ENCODE measurements at regions not wholly inside any gene's neighbourhood (a gene's known extent, or its start where the extent isn't known, plus 50 kb on each side); places are given as distances from the start of the nearest gene placed in this dataset.

DNA sequence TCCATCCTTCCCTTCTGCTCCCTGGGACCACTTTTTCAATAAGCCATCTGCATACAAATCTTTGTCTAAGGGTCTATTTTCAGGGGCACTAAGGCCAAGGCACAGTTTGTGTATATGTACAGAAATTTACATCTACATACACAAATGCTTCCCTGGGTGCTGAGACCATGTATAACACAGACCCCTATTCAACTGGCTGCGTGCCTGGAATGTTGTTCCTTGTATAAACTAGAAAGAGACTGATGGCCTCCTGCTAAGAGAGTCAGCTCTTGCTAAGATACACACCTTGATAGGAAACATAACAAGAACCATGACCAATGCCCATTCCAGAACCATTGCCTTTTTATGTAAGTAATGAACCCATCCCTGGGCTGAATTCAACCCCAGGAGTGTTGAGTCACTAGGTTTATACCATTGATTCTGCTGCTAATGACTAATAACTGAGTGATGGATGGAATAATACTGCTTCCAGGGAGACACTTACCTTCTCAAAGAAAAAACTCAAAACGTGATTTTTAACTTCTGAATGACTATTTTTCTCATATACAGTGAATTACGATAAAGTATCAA, 290.7 kb downstream of the FGFR2 start:
- no peaks in the 10 kb centered on the region for H3K27me3 ChIP-seq (ENCODE audit: insufficient read depth, low read depth, low read length)
- no peak overlapping the region for H3K9ac ChIP-seq (ENCODE audit: low read length)
- H3K79me2 ChIP-seq (replicated peaks; ENCODE audit: insufficient read depth, low read length), result no peaks in the 10 kb centered on the region
- H2AFZ ChIP-seq (ENCODE audit: low read depth, low read length), result no peak overlapping the region
- H3F3A ChIP-seq (ENCODE audit: insufficient read depth, low read length, poor library complexity, severe bottlenecking), result no peaks in the 10 kb centered on the region
- no peak overlapping the region for H3K27ac ChIP-seq (ENCODE audit: low read length)
- no peak overlapping the region for H3K4me3 ChIP-seq (ENCODE audit: low read length)
- no peaks in the 10 kb centered on the region for H4K20me1 ChIP-seq (ENCODE audit: insufficient read depth)
- H3K9me2 ChIP-seq (ENCODE audit: insufficient read depth, low read length), result no peaks in the 10 kb centered on the region
- TF ChIP-seq EZH2 (IDR thresholded peaks at IDR 0.05; ENCODE audit: borderline replicate concordance, insufficient read depth, low read length, poor library complexity, severe bottlenecking) (no peak), TAF1 (IDR thresholded peaks at IDR 0.05; ENCODE audit: low read depth) (no peak), MXI1 (conservative IDR thresholded peaks at IDR 0.05; ENCODE audit: poor library complexity, severe bottlenecking) (no peak), RAD21 (conservative IDR thresholded peaks at IDR 0.05) (no peak), SMC3 (conservative IDR thresholded peaks at IDR 0.05; ENCODE audit: poor library complexity) (no peak), EP300 (conservative IDR thresholded peaks at IDR 0.05; ENCODE audit: poor library complexity, severe bottlenecking) (no peak), POLR2AphosphoS5 (IDR thresholded peaks at IDR 0.05) (no peak)
- TF ChIP-seq, protein P1, sequence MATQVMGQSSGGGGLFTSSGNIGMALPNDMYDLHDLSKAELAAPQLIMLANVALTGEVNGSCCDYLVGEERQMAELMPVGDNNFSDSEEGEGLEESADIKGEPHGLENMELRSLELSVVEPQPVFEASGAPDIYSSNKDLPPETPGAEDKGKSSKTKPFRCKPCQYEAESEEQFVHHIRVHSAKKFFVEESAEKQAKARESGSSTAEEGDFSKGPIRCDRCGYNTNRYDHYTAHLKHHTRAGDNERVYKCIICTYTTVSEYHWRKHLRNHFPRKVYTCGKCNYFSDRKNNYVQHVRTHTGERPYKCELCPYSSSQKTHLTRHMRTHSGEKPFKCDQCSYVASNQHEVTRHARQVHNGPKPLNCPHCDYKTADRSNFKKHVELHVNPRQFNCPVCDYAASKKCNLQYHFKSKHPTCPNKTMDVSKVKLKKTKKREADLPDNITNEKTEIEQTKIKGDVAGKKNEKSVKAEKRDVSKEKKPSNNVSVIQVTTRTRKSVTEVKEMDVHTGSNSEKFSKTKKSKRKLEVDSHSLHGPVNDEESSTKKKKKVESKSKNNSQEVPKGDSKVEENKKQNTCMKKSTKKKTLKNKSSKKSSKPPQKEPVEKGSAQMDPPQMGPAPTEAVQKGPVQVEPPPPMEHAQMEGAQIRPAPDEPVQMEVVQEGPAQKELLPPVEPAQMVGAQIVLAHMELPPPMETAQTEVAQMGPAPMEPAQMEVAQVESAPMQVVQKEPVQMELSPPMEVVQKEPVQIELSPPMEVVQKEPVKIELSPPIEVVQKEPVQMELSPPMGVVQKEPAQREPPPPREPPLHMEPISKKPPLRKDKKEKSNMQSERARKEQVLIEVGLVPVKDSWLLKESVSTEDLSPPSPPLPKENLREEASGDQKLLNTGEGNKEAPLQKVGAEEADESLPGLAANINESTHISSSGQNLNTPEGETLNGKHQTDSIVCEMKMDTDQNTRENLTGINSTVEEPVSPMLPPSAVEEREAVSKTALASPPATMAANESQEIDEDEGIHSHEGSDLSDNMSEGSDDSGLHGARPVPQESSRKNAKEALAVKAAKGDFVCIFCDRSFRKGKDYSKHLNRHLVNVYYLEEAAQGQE (IDR thresholded peaks at IDR 0.05; ENCODE audit: borderline replicate concordance), result no peak
- TF ChIP-seq, protein P2, sequence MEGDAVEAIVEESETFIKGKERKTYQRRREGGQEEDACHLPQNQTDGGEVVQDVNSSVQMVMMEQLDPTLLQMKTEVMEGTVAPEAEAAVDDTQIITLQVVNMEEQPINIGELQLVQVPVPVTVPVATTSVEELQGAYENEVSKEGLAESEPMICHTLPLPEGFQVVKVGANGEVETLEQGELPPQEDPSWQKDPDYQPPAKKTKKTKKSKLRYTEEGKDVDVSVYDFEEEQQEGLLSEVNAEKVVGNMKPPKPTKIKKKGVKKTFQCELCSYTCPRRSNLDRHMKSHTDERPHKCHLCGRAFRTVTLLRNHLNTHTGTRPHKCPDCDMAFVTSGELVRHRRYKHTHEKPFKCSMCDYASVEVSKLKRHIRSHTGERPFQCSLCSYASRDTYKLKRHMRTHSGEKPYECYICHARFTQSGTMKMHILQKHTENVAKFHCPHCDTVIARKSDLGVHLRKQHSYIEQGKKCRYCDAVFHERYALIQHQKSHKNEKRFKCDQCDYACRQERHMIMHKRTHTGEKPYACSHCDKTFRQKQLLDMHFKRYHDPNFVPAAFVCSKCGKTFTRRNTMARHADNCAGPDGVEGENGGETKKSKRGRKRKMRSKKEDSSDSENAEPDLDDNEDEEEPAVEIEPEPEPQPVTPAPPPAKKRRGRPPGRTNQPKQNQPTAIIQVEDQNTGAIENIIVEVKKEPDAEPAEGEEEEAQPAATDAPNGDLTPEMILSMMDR (IDR thresholded peaks at IDR 0.05; ENCODE audit: poor library complexity, severe bottlenecking), result no peak
- H3K36me3 ChIP-seq (ENCODE audit: insufficient read depth, low read length), result no peaks in the 10 kb centered on the region
- no peaks in the 10 kb centered on the region for H3K9me3 ChIP-seq (ENCODE audit: low read length)
- no peak overlapping the region for H3K4me2 ChIP-seq (ENCODE audit: low read length)

DNA sequence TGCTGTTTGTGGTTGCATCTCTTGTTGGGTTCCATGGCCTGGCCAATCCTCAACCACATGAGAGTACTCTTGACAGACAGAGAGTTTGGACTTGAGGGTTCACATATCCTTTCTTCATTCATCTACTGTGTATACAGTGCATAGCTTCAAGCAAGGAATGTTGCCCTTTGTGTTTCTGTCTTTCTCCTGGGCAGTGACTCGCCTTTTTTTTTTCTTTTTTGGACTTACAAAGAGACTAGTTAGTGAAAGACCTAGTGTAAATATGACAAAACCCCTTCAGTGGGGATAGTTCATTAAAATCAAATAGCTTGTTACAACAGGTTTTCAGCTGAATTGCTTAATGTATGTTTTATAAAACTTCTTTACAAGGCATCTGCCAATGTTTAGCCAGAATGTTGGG, 290.2 kb downstream of the FGFR2 start:
- no peak overlapping the region for H3K4me2 ChIP-seq (ENCODE audit: low read length)
- no peaks in the 10 kb centered on the region for H4K20me1 ChIP-seq (ENCODE audit: insufficient read depth)
- H3K27ac ChIP-seq (ENCODE audit: low read length), result no peak overlapping the region
- H3K9me2 ChIP-seq (ENCODE audit: insufficient read depth, low read length), result no peaks in the 10 kb centered on the region
- H3K9ac ChIP-seq (ENCODE audit: low read length), result no peak overlapping the region
- H3K36me3 ChIP-seq (ENCODE audit: insufficient read depth, low read length), result no peaks in the 10 kb centered on the region
- H3K9me3 ChIP-seq (ENCODE audit: low read length), result no peaks in the 10 kb centered on the region
- H3K79me2 ChIP-seq (replicated peaks; ENCODE audit: insufficient read depth, low read length), result no peaks in the 10 kb centered on the region
- no peak overlapping the region for H3K4me3 ChIP-seq (ENCODE audit: low read length)
- H3F3A ChIP-seq (ENCODE audit: insufficient read depth, low read length, poor library complexity, severe bottlenecking), result no peaks in the 10 kb centered on the region
- H2AFZ ChIP-seq (ENCODE audit: low read depth, low read length), result no peak overlapping the region
- no peaks in the 10 kb centered on the region for H3K27me3 ChIP-seq (ENCODE audit: insufficient read depth, low read depth, low read length)
- no peak for TF ChIP-seq EP300 (conservative IDR thresholded peaks at IDR 0.05; ENCODE audit: poor library complexity, severe bottlenecking)
- TF ChIP-seq SMC3 (conservative IDR thresholded peaks at IDR 0.05; ENCODE audit: poor library complexity), result no peak
- TF ChIP-seq, protein P1 (IDR thresholded peaks at IDR 0.05; ENCODE audit: borderline replicate concordance), result no peak
